H9 (cell line): ENCODE measurements at regions not wholly inside any gene's neighbourhood (a gene's known extent, or its start where the extent isn't known, plus 50 kb on each side); places are given as distances from the start of the nearest gene placed in this dataset.

Source experiments
- DNase-seq: peaks from one replicate; pipeline ENCODE4 v3.0.0-alpha.2; 2017
- H2AFZ ChIP-seq: one replicate; pipeline ENCODE4 v1.6.1; 2013; ENCODE audit warnings: mild to moderate bottlenecking, low read length, control low read depth, moderate library complexity
- H2AK5ac ChIP-seq: 2 replicates; pipeline ENCODE4 v1.6.1; 2013; ENCODE audit warnings: low read length, control low read depth, mixed read lengths; ENCODE audit not compliant: insufficient read length
- H2BK120ac ChIP-seq: one replicate; pipeline ENCODE4 v1.6.1; 2013; ENCODE audit warnings: low read depth, mild to moderate bottlenecking, low read length, control low read depth, inconsistent platforms; ENCODE audit not compliant: poor library complexity, severe bottlenecking
- H2BK12ac ChIP-seq: 2 replicates; pipeline ENCODE4 v1.6.1; 2013; ENCODE audit warnings: low read length, control low read depth, mixed read lengths, low read depth; ENCODE audit not compliant: insufficient read length
- H2BK15ac ChIP-seq: 2 replicates; pipeline ENCODE4 v1.6.1; 2013; ENCODE audit warnings: low read depth, low read length, control low read depth
- H2BK20ac ChIP-seq: one replicate; pipeline ENCODE4 v1.6.1; 2013; ENCODE audit warnings: low read depth, mild to moderate bottlenecking, low read length, control low read depth, inconsistent platforms; ENCODE audit not compliant: poor library complexity, severe bottlenecking
- H2BK5ac ChIP-seq: 2 replicates; pipeline ENCODE4 v1.6.1; 2013; ENCODE audit warnings: low read length, control low read depth, mixed read lengths; ENCODE audit not compliant: insufficient read length
- H3K14ac ChIP-seq: 2 replicates; pipeline ENCODE4 v1.6.1; 2013; ENCODE audit warnings: low read length, control low read depth; ENCODE audit not compliant: insufficient read depth
- H3K18ac ChIP-seq: 2 replicates; pipeline ENCODE4 v1.6.1; 2013; ENCODE audit warnings: low read depth, mild to moderate bottlenecking, mixed read lengths, low read length, control low read depth; ENCODE audit not compliant: insufficient read length
- H3K23ac ChIP-seq: 2 replicates; pipeline ENCODE4 v1.6.1; 2013; ENCODE audit warnings: low read length, control low read depth, mixed read lengths, low read depth; ENCODE audit not compliant: insufficient read length
- H3K23me2 ChIP-seq: 2 replicates; pipeline ENCODE4 v1.6.1; 2013; ENCODE audit warnings: low read depth, mild to moderate bottlenecking, mixed read lengths, low read length, control low read depth; ENCODE audit not compliant: insufficient read length, poor library complexity, severe bottlenecking
- H3K27ac ChIP-seq: 2 replicates; pipeline ENCODE4 v1.5.1; 2013; ENCODE audit warnings: low read length, control low read depth, mixed read lengths, low read depth; ENCODE audit not compliant: insufficient read length
- H3K27me3 ChIP-seq: 2 replicates; pipeline ENCODE4 v1.6.1; 2013; ENCODE audit warnings: low read length, control low read depth, inconsistent platforms; ENCODE audit not compliant: insufficient read depth
- H3K4ac ChIP-seq: 2 replicates; pipeline ENCODE4 v1.6.1; 2013; ENCODE audit warnings: low read depth, mild to moderate bottlenecking, control low read depth, inconsistent platforms, low read length, moderate library complexity
- H3K4me1 ChIP-seq: 2 replicates; pipeline ENCODE4 v1.6.1; 2013; ENCODE audit warnings: low read length, control low read depth, inconsistent platforms; ENCODE audit not compliant: insufficient read depth
- H3K4me2 ChIP-seq: 2 replicates; pipeline ENCODE4 v1.6.1; 2013; ENCODE audit warnings: low read length, control low read depth, mixed read lengths; ENCODE audit not compliant: insufficient read length, insufficient read depth
- H3K56ac ChIP-seq: 2 replicates; pipeline ENCODE4 v1.6.1; 2013; ENCODE audit warnings: low read depth, mild to moderate bottlenecking, mixed read lengths, low read length, control low read depth; ENCODE audit not compliant: insufficient read length
- H3K79me1 ChIP-seq: 2 replicates; pipeline ENCODE4 v1.6.1; 2013; ENCODE audit warnings: low read depth, mild to moderate bottlenecking, moderate library complexity, low read length, control low read depth, inconsistent platforms; ENCODE audit not compliant: insufficient read depth, poor library complexity, severe bottlenecking
- H3K79me2 ChIP-seq: 2 replicates; pipeline ENCODE4 v1.6.1; 2013; ENCODE audit warnings: low read length, control low read depth, inconsistent platforms; ENCODE audit not compliant: insufficient read depth
- H3K9ac ChIP-seq: 2 replicates; pipeline ENCODE4 v1.6.1; 2013; ENCODE audit warnings: low read length, control low read depth, mixed read lengths; ENCODE audit not compliant: insufficient read length; ENCODE audit errors: extremely low read depth
- H3K9me3 ChIP-seq: one replicate; pipeline ENCODE4 v1.6.1; 2013; ENCODE audit warnings: low read depth, low read length, inconsistent platforms; ENCODE audit not compliant: control insufficient read depth
- H3T11ph ChIP-seq: one replicate; pipeline ENCODE4 v1.6.1; 2013; ENCODE audit warnings: mild to moderate bottlenecking, low read length, control low read depth, inconsistent platforms
- H4K20me1 ChIP-seq: one replicate; pipeline ENCODE4 v1.6.1; 2013; ENCODE audit not compliant: control insufficient read depth, insufficient read length, insufficient read depth
- H4K5ac ChIP-seq: 2 replicates; pipeline ENCODE4 v1.6.1; 2013; ENCODE audit warnings: low read depth, mild to moderate bottlenecking, mixed read lengths, low read length, control low read depth; ENCODE audit not compliant: insufficient read length
- H4K8ac ChIP-seq: replicated peaks from 2 replicates; pipeline ENCODE4 v1.6.1; 2013; ENCODE audit warnings: low read length, control low read depth, mixed read lengths, low read depth; ENCODE audit not compliant: insufficient read length
- H4K91ac ChIP-seq: 2 replicates; pipeline ENCODE4 v1.6.1; 2013; ENCODE audit warnings: low read depth, mild to moderate bottlenecking, moderate library complexity, mixed read lengths, low read length, control low read depth; ENCODE audit not compliant: insufficient read length
- H3K27ac Mint-ChIP-seq, 3 experiments: 2 replicates in 2 of 3; 3 replicates in 1 of 3; pipeline ENCODE4 v1.8.0; 2020 to 2021; ENCODE audit warnings: mixed read lengths in 3 of 3, mild to moderate bottlenecking in 1 of 3, moderate library complexity in 1 of 3
- H3K27me3 Mint-ChIP-seq: 2 replicates; pipeline ENCODE4 v1.8.0; 2021; ENCODE audit warnings: low read depth, mild to moderate bottlenecking, moderate library complexity, mixed read lengths
- H3K36me3 Mint-ChIP-seq, 3 experiments: 2 replicates in 2 of 3; 3 replicates in 1 of 3; pipeline ENCODE4 v1.8.0; 2020 to 2021; ENCODE audit warnings: low read depth in 3 of 3, mixed read lengths in 3 of 3; ENCODE audit not compliant: insufficient read depth in 1 of 3
- H3K4me1 Mint-ChIP-seq, 2 experiments: 2 replicates each; pipeline ENCODE4 v1.8.0; 2020; ENCODE audit warnings: mixed read lengths in 2 of 2
- H3K4me3 Mint-ChIP-seq, 2 experiments: 2 replicates in 1 of 2; 3 replicates in 1 of 2; pipeline ENCODE4 v1.8.0; 2020 to 2021; ENCODE audit warnings: mild to moderate bottlenecking in 2 of 2, mixed read lengths in 2 of 2, moderate library complexity in 1 of 2
- H3K9me3 Mint-ChIP-seq, 2 experiments: 2 replicates in 1 of 2; 3 replicates in 1 of 2; pipeline ENCODE4 v1.8.0; 2020; ENCODE audit warnings: mild to moderate bottlenecking in 2 of 2, mixed read lengths in 2 of 2, moderate library complexity in 1 of 2
- WGBS: extraction: QIAGEN DNeasy Blood & Tissue Kit; methylation state at CpG from one replicate; pipeline ENCODE4 v1.1.7; 2013; ENCODE audit warnings: missing lambda C conversion rate, low lambda C conversion rate, mixed read lengths; ENCODE audit not compliant: insufficient read length; ENCODE audit errors: extremely low coverage; 5-methylcytosine and 5-hydroxymethylcytosine counted together
- TF ChIP-seq, protein P1 (sequence below): fragments of 200-600 bp; sonication (generic); conservative IDR thresholded peaks from 3 replicates; pipeline ENCODE4 v1.8.0; 2021; ENCODE audit warnings: antibody characterized with exemption, mild to moderate bottlenecking

DNA sequence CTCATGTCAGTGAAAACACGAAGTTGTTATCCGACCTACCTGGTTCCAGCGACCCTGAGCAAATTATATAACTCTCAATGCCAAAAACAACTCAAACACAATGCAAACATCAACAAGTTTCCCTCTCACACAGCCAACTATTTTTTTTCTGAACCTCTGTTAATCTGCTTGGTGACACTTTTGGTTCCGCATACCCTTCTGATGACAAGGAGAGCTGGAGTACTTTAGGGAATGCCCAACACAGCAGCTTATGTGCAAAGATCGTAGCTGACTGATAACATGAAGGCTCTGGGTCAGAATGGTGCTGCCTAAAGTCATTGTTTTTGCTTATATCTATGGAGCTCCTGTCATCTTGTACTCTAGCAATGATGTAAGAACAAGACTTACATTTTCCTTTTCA is 72.7 kb upstream of the CCDC68 start:
- Histone ChIP-seq H3K79me2 (no peaks in the 10 kb centered on the region), H2AK5ac (no peak overlapping the region), H4K20me1 (no peaks in the 10 kb centered on the region), H3K9me3 (no peaks in the 10 kb centered on the region), H3K79me1 (no peaks in the 10 kb centered on the region), H2BK20ac (no peak overlapping the region), H3K56ac (no peak overlapping the region), H3K27me3 (no peaks in the 10 kb centered on the region), H4K5ac (no peak overlapping the region), H2BK120ac (no peak overlapping the region), H3K23me2 (no peaks in the 10 kb centered on the region), H3K4ac (no peak overlapping the region), H3K4me2 (no peak overlapping the region), H3T11ph (no peak overlapping the region), H4K91ac (no peak overlapping the region), H3K23ac (no peak overlapping the region), H3K27ac (no peak overlapping the region), H2BK12ac (no peak overlapping the region), H2AFZ (no peak overlapping the region), H2BK15ac (no peak overlapping the region), H2BK5ac (no peak overlapping the region), H3K18ac (no peak overlapping the region), H4K8ac (no peak overlapping the region), H3K4me1 (no peaks in the 10 kb centered on the region), H3K14ac (no peak overlapping the region), H3K9ac (no peak overlapping the region)
- Mint-ChIP-seq H3K36me3 (no peaks in the 10 kb centered on the region), H3K27me3 (no peaks in the 10 kb centered on the region), H3K4me3 (no peak overlapping the region), H3K9me3 (no peaks in the 10 kb centered on the region), H3K4me1 (peaks cover 8% of the 10 kb centered on the region in 2 experiments), H3K27ac (no peak overlapping the region)
- no peak for DNase-seq
- no CpG with 5 or more reads among the region's 5 CpGs for WGBS
- TF ChIP-seq, protein P1, sequence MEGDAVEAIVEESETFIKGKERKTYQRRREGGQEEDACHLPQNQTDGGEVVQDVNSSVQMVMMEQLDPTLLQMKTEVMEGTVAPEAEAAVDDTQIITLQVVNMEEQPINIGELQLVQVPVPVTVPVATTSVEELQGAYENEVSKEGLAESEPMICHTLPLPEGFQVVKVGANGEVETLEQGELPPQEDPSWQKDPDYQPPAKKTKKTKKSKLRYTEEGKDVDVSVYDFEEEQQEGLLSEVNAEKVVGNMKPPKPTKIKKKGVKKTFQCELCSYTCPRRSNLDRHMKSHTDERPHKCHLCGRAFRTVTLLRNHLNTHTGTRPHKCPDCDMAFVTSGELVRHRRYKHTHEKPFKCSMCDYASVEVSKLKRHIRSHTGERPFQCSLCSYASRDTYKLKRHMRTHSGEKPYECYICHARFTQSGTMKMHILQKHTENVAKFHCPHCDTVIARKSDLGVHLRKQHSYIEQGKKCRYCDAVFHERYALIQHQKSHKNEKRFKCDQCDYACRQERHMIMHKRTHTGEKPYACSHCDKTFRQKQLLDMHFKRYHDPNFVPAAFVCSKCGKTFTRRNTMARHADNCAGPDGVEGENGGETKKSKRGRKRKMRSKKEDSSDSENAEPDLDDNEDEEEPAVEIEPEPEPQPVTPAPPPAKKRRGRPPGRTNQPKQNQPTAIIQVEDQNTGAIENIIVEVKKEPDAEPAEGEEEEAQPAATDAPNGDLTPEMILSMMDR = no peak
